Heart left ventricle (tissue), 16 donors: ENCODE measurements at regions not wholly inside any gene's neighbourhood (a gene's known extent, or its start where the extent isn't known, plus 50 kb on each side); places are given as distances from the start of the nearest gene placed in this dataset.
"Not testable (repeated sequence)": the region's sequence is repeated elsewhere in the genome, so short reads cannot be mapped to it uniquely, and the experiment has no call there.

ENCODE experiments used
- ATAC-seq, 4 donors: fragments of 200-7000 bp; cut with Tn5 transposase; one replicate each; pipeline ENCODE4 v1.9.1; 2020 to 2022; ENCODE audit warnings: moderate library complexity in 4 of 4, mild to moderate bottlenecking in 3 of 4, moderate number of reproducible peaks in 1 of 4
- DNase-seq, 5 donors: peaks; one replicate each; pipeline ENCODE4 v3.0.0-alpha.2; 2020
- H3K27ac ChIP-seq, 12 donors: fragments of 200-600 bp; sonication (generic) in 4 of 12; one replicate each; pipeline versions ENCODE4 v1.5.0 to v1.8.0; 2016 to 2022; ENCODE audit warnings: mild to moderate bottlenecking in 2 of 12
- H3K27me3 ChIP-seq, 9 donors: fragments of 200-600 bp; sonication (generic) in 2 of 9; one replicate each; pipeline versions ENCODE4 v1.5.1 to v1.8.0; 2016 to 2022; ENCODE audit warnings: mild to moderate bottlenecking in 3 of 9
- H3K36me3 ChIP-seq, 9 donors: fragments of 200-600 bp; sonication (generic) in 2 of 9; one replicate each; pipeline versions ENCODE4 v1.5.0 to v1.8.0; 2018 to 2022; ENCODE audit warnings: mild to moderate bottlenecking in 2 of 9
- H3K4me1 ChIP-seq, 12 donors: fragments of 200-600 bp; sonication (generic) in 4 of 12; one replicate each; pipeline versions ENCODE4 v1.5.0 to v1.8.0; 2016 to 2022; ENCODE audit warnings: mild to moderate bottlenecking in 3 of 12
- H3K4me3 ChIP-seq, 12 donors: fragments of 200-600 bp; sonication (generic) in 4 of 12; one replicate each; pipeline versions ENCODE4 v1.5.0 to v1.8.0; 2017 to 2022; ENCODE audit warnings: mild to moderate bottlenecking in 9 of 12, moderate library complexity in 4 of 12
- H3K9me3 ChIP-seq, 12 donors: fragments of 200-600 bp; sonication (generic) in 4 of 12; one replicate each; pipeline versions ENCODE4 v1.5.0 to v1.8.0; 2016 to 2022; ENCODE audit warnings: mild to moderate bottlenecking in 1 of 12
- POLR2A ChIP-seq, 2 donors: fragments of 450-650 bp; IDR thresholded peaks; one replicate each; pipeline ENCODE4 v1.6.1; 2017; ENCODE audit warnings: antibody characterized with exemption in 2 of 2, mild to moderate bottlenecking in 2 of 2, moderate library complexity in 2 of 2
- WGBS, 4 donors: extraction: QIAGEN DNeasy Blood & Tissue Kit in 2 of 4; methylation state at CpG; one replicate each; pipeline versions ENCODE4 v1.1.5 to v1.1.7; 2013 to 2018; 5-methylcytosine and 5-hydroxymethylcytosine counted together
- intact Hi-C, 10 donors: fragments of 100-400 bp; cut with DNase I; formaldehyde crosslinking; loops; one replicate each; pipeline versions ENCODE4 v1.11.1 to v1.14.2; 2022
- TF ChIP-seq, protein P1 (sequence below), 12 donors: fragments of 200-600 bp; sonication (generic) in 4 of 12; IDR thresholded peaks; one replicate each; pipeline versions ENCODE4 v1.5.0 to v1.8.0; 2018 to 2022; ENCODE audit warnings: antibody characterized with exemption in 12 of 12, mild to moderate bottlenecking in 5 of 12
- donor health status: ischemic (EF 13 %, LVEDD 7.1; RV severe dilation, severe dysfunction).
- donor health status: healthy with polysubstance abuse.
- donor health status: DM: no; HTN: yes; CAD: no.
- donor health status: DM: no; HTN: no; CAD: no.
- donor health status: ischemic (EF 25% LVEDD 6.9; RV normal size, moderate dysfunction).
- donor health status: ischemic (EF 25% LVEDD 5.7; RV mildly dilated, moderate dysfunction).
- donor health status: healthy.
- donor health status: DM: yes; HTN: yes; CAD: no.
- donor health status: ischemic (EF 35%, LVEDD 5.7; RV mildly dilated, moderate dysfunction).
- donor health status: nonischemic (EF 11% LVEDD 7.7; RV severe dilation, severe dysfunction).
- donor health status: DM: yes; HTN: yes; CAD: no.
- donor health status: PGD.
- donor health status: ischemic (EF 29% LVEDD 5.4; RV normal size, mild dysfunction).
- donor health status: nonischemic (EF 23%, LVEDD 6.1; RV moderate dilation, normal function).

- TF ChIP-seq, protein P1, sequence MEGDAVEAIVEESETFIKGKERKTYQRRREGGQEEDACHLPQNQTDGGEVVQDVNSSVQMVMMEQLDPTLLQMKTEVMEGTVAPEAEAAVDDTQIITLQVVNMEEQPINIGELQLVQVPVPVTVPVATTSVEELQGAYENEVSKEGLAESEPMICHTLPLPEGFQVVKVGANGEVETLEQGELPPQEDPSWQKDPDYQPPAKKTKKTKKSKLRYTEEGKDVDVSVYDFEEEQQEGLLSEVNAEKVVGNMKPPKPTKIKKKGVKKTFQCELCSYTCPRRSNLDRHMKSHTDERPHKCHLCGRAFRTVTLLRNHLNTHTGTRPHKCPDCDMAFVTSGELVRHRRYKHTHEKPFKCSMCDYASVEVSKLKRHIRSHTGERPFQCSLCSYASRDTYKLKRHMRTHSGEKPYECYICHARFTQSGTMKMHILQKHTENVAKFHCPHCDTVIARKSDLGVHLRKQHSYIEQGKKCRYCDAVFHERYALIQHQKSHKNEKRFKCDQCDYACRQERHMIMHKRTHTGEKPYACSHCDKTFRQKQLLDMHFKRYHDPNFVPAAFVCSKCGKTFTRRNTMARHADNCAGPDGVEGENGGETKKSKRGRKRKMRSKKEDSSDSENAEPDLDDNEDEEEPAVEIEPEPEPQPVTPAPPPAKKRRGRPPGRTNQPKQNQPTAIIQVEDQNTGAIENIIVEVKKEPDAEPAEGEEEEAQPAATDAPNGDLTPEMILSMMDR (IDR thresholded peaks at IDR 0.05) = no peak
- no peak for TF ChIP-seq POLR2A (IDR thresholded peaks at IDR 0.05)
- Histone ChIP-seq H3K27ac (no peak overlapping the region), H3K36me3 (no peaks in the 10 kb centered on the region), H3K4me1 (no peaks in the 10 kb centered on the region), H3K27me3 (no peaks in the 10 kb centered on the region), H3K4me3 (no peak overlapping the region), H3K9me3 (no peaks in the 10 kb centered on the region)
- no peak for ATAC-seq
- no peak for DNase-seq
- intact Hi-C loops = no loop called here
- WGBS, 4 donors = 81 to 89% (median 83%) methylated on average over 4 of the region's 4 CpGs
Measured at GRCh38 chr9:90502134-90502533, 140.5 kb downstream of the DIRAS2 start.

DNA sequence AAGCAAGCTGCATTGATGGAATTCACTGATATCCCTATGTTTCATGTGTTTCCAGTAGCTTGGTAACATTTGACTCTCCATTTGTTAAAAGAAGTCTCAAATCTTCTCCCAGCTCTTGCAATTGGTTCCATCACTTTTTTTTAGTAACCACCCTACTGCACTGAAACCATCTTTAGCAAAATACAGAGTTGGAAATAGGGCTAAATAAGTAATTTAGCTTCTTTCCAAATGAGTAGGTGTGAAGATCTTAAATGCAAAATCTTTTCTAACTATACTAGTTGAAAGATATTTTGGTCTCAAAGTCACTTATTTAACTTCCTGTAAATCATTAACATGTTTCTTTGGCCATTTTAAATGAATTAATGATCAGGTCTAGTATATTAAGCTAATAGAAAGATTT lies 138.1 kb downstream of the DIRAS2 start:
- no peaks in the 10 kb centered on the region for H3K9me3 ChIP-seq
- TF ChIP-seq, protein P1 (IDR thresholded peaks at IDR 0.05) = no peak
- no peak for TF ChIP-seq POLR2A (IDR thresholded peaks at IDR 0.05)
- no peak for ATAC-seq
- no peaks in the 10 kb centered on the region for H3K4me1 ChIP-seq
- no peak overlapping the region for H3K27ac ChIP-seq
- H3K36me3 ChIP-seq = no peaks in the 10 kb centered on the region
- no peaks in the 10 kb centered on the region for H3K27me3 ChIP-seq
- no peak for DNase-seq
- H3K4me3 ChIP-seq = no peak overlapping the region
- intact Hi-C loops = no loop called here

- Histone ChIP-seq H3K36me3 (no peaks in the 10 kb centered on the region), H3K27me3 (no peaks in the 10 kb centered on the region), H3K9me3 (no peaks in the 10 kb centered on the region), H3K27ac (no peak overlapping the region), H3K4me1 (no peaks in the 10 kb centered on the region), H3K4me3 (no peak overlapping the region)
- intact Hi-C loops = no loop called here
- no peak for ATAC-seq
- no peak for DNase-seq
- 79 to 97% (median 93%) methylated on average over 1 of the region's 1 CpG for WGBS, 4 donors
- TF ChIP-seq, protein P1 (IDR thresholded peaks at IDR 0.05) = no peak
- TF ChIP-seq POLR2A (IDR thresholded peaks at IDR 0.05) = no peak
Measured at GRCh38 chr9:90505695-90506094, 136.9 kb downstream of the DIRAS2 start.

DNA sequence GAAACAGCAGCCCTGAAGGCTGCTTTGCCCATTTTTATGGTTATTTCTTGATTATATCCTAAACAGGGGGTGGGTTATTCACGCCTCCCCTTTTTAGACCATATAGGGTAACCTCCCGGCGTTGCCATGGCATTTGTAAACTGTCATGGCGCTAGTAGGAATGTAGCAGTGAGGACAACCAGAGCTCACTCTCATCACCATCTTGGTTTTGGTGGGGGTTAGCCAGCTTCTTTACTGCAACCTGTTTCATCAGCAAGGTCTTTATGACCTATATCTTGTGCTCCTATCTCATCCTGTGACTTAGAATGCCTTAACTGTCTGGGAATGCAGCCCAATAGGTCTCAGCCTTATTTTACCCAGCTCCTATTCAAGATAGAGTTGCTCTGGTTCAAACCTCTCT lies 136.2 kb downstream of the DIRAS2 start:
- H3K9me3 ChIP-seq, ATAC-seq, H3K27me3 ChIP-seq, H3K4me1 ChIP-seq, H3K27ac ChIP-seq, H3K4me3 ChIP-seq, DNase-seq, intact Hi-C loops, H3K36me3 ChIP-seq: not testable (repeated sequence)
- WGBS, 4 donors = 76 to 87% (median 81%) methylated on average over 4 of the region's 4 CpGs

GRCh38 chr9:90507621-90508020 lies 135.0 kb downstream of the DIRAS2 start:
- DNase-seq (no peak), ATAC-seq (no peak)
- no peaks in the 10 kb centered on the region for H3K9me3 ChIP-seq
- no peaks in the 10 kb centered on the region for H3K27me3 ChIP-seq
- no peak for TF ChIP-seq POLR2A (IDR thresholded peaks at IDR 0.05)
- TF ChIP-seq, protein P1 (IDR thresholded peaks at IDR 0.05) = no peak
- no peaks in the 10 kb centered on the region for H3K4me1 ChIP-seq
- no peak overlapping the region for H3K4me3 ChIP-seq
- no peak overlapping the region for H3K27ac ChIP-seq
- 86 to 93% (median 88%) methylated on average over 2 of the region's 2 CpGs for WGBS, 4 donors
- intact Hi-C loops = no loop called here
- H3K36me3 ChIP-seq = no peaks in the 10 kb centered on the region
